Heart left ventricle (tissue), 13 donors: ENCODE measurements at regions not wholly inside any gene's neighbourhood (a gene's known extent, or its start where the extent isn't known, plus 50 kb on each side); places are given as distances from the start of the nearest gene placed in this dataset.

Source experiments
- CTCF ChIP-seq, 12 donors: fragments of 200-600 bp; sonication (generic) in 4 of 12; IDR thresholded peaks; one replicate each; pipeline versions ENCODE4 v1.5.0 to v1.8.0; 2018 to 2022; ENCODE audit warnings: antibody characterized with exemption in 12 of 12, mild to moderate bottlenecking in 5 of 12
- POLR2A ChIP-seq, 2 donors: fragments of 450-650 bp; IDR thresholded peaks; one replicate each; pipeline ENCODE4 v1.6.1; 2017; ENCODE audit warnings: antibody characterized with exemption in 2 of 2, mild to moderate bottlenecking in 2 of 2, moderate library complexity in 2 of 2
- donor health status: ischemic (EF 13 %, LVEDD 7.1; RV severe dilation, severe dysfunction).
- donor health status: DM: no; HTN: yes; CAD: no.
- donor health status: DM: no; HTN: no; CAD: no.
- donor health status: ischemic (EF 25% LVEDD 6.9; RV normal size, moderate dysfunction).
- donor health status: ischemic (EF 25% LVEDD 5.7; RV mildly dilated, moderate dysfunction).
- donor health status: ischemic (EF 35%, LVEDD 5.7; RV mildly dilated, moderate dysfunction).
- donor health status: nonischemic (EF 11% LVEDD 7.7; RV severe dilation, severe dysfunction).
- donor health status: DM: yes; HTN: yes; CAD: no.
- donor health status: PGD.
- donor health status: ischemic (EF 29% LVEDD 5.4; RV normal size, mild dysfunction).
- donor health status: nonischemic (EF 23%, LVEDD 6.1; RV moderate dilation, normal function).

- TF ChIP-seq CTCF (IDR thresholded peaks at IDR 0.05) = no peak
- TF ChIP-seq POLR2A (IDR thresholded peaks at IDR 0.05) = no peak
Observed at GRCh38 chr4:188270273-188271069, 131.2 kb downstream of the TRIML1 start.
